ENCODE measurements at regions not wholly inside any gene's neighbourhood (a gene's known extent, or its start where the extent isn't known, plus 50 kb on each side); places are given as distances from the start of the nearest gene placed in this dataset.

GRCh38 chr10:3712707-3713106 lies 72.3 kb downstream of the KLF6 start:
- TF ChIP-seq CTCF (conservative IDR thresholded peaks at IDR 0.05; ENCODE audit: low read length) (no peak), EZH2phosphoT487 (IDR thresholded peaks at IDR 0.05; ENCODE audit: borderline replicate concordance) (no peak)
